Colonic mucosa (tissue), 4 donors: ENCODE measurements at regions not wholly inside any gene's neighbourhood (a gene's known extent, or its start where the extent isn't known, plus 50 kb on each side); places are given as distances from the start of the nearest gene placed in this dataset.

Source experiments
- DNase-seq: peaks from one replicate; pipeline ENCODE4 v3.0.0-alpha.2; 2020
- H3K27ac ChIP-seq: fragments of 200-600 bp; one replicate; pipeline ENCODE4 v1.8.0; 2021
- H3K27me3 ChIP-seq: fragments of 200-600 bp; one replicate; pipeline ENCODE4 v1.8.0; 2021
- H3K36me3 ChIP-seq: fragments of 200-600 bp; one replicate; pipeline ENCODE4 v1.8.0; 2021
- H3K4me1 ChIP-seq: fragments of 200-600 bp; one replicate; pipeline ENCODE4 v1.8.0; 2021; ENCODE audit warnings: mild to moderate bottlenecking
- H3K4me3 ChIP-seq: fragments of 200-600 bp; one replicate; pipeline ENCODE4 v1.8.0; 2021
- H3K9ac ChIP-seq, 2 donors: one replicate each; pipeline ENCODE4 v1.7.0; 2013; ENCODE audit warnings: control low read depth in 2 of 2, low read depth in 2 of 2, low read length in 2 of 2
- H3K9me3 ChIP-seq: fragments of 200-600 bp; one replicate; pipeline ENCODE4 v1.8.0; 2021
- CTCF ChIP-seq: fragments of 200-600 bp; IDR thresholded peaks from one replicate; pipeline ENCODE4 v1.8.0; 2022; ENCODE audit warnings: antibody characterized with exemption, mild to moderate bottlenecking
- intact Hi-C: fragments of 100-400 bp; cut with DNase I; formaldehyde crosslinking; loops from one replicate; pipeline ENCODE4 v1.14.1; 2022
- donor health status: healthy.
- donor health status: DM: no; HTN: no; CAD: no.
- donor health status: DM: no; HTN: no; CAD: no.

- H3K4me3 ChIP-seq, result no peak overlapping the region
- no peak for TF ChIP-seq CTCF
- H3K9me3 ChIP-seq, result no peaks in the 10 kb centered on the region
- H3K27me3 ChIP-seq, result no peaks in the 10 kb centered on the region
- H3K36me3 ChIP-seq, result no peaks in the 10 kb centered on the region
- intact Hi-C loops, result no loop called here
- no peak overlapping the region for H3K27ac ChIP-seq
- DNase-seq, result no peak
- H3K4me1 ChIP-seq, result no peaks in the 10 kb centered on the region
- no peak overlapping the region for H3K9ac ChIP-seq
These were observed 75.7 kb upstream of the MAGI3 start for GRCh38 chr1:113314600-113314999.

- no peak overlapping the region for H3K9ac ChIP-seq
- no peak for DNase-seq
- H3K36me3 ChIP-seq, result no peaks in the 10 kb centered on the region
- no peaks in the 10 kb centered on the region for H3K27me3 ChIP-seq
- no peak overlapping the region for H3K27ac ChIP-seq
- H3K4me1 ChIP-seq, result no peaks in the 10 kb centered on the region
- intact Hi-C loops, result no loop called here
- no peaks in the 10 kb centered on the region for H3K9me3 ChIP-seq
- no peak for TF ChIP-seq CTCF
- H3K4me3 ChIP-seq, result no peak overlapping the region
These were observed 70.0 kb upstream of the MAGI3 start for GRCh38 chr1:113320272-113320671.

GRCh38 chr1:113320972-113321680, 69.2 kb upstream of the MAGI3 start:
- no peak for TF ChIP-seq CTCF
- H3K9me3 ChIP-seq, result no peaks in the 10 kb centered on the region
- intact Hi-C loops, result no loop called here
- H3K9ac ChIP-seq, result no peak overlapping the region
- no peaks in the 10 kb centered on the region for H3K36me3 ChIP-seq
- H3K4me3 ChIP-seq, result no peak overlapping the region
- no peaks in the 10 kb centered on the region for H3K4me1 ChIP-seq
- DNase-seq, result no peak
- no peaks in the 10 kb centered on the region for H3K27me3 ChIP-seq
- no peak overlapping the region for H3K27ac ChIP-seq

- H3K36me3 ChIP-seq, result no peaks in the 10 kb centered on the region
- DNase-seq, result no peak
- H3K4me3 ChIP-seq, result no peak overlapping the region
- H3K4me1 ChIP-seq, result no peaks in the 10 kb centered on the region
- intact Hi-C loops, result no loop called here
- H3K9me3 ChIP-seq, result no peaks in the 10 kb centered on the region
- H3K27me3 ChIP-seq, result no peaks in the 10 kb centered on the region
- no peak for TF ChIP-seq CTCF
- no peak overlapping the region for H3K9ac ChIP-seq
- no peak overlapping the region for H3K27ac ChIP-seq
These were observed 68.4 kb upstream of the MAGI3 start for GRCh38 chr1:113321771-113322387.

- Histone ChIP-seq H3K4me3 (no peak overlapping the region), H3K9me3 (no peaks in the 10 kb centered on the region), H3K36me3 (no peaks in the 10 kb centered on the region), H3K27ac (no peak overlapping the region), H3K27me3 (no peaks in the 10 kb centered on the region), H3K9ac (no peak overlapping the region), H3K4me1 (no peaks in the 10 kb centered on the region)
- no peak for DNase-seq
- no peak for TF ChIP-seq CTCF
- intact Hi-C loops, result no loop called here
These were observed 67.9 kb upstream of the MAGI3 start for GRCh38 chr1:113322439-113322838.
